Mesothelial cell of epicardium (in vitro differentiated cells): ENCODE measurements at regions not wholly inside any gene's neighbourhood (a gene's known extent, or its start where the extent isn't known, plus 50 kb on each side); places are given as distances from the start of the nearest gene placed in this dataset.

Experiments
- DNase-seq, 2 experiments: peaks; one replicate each; pipeline ENCODE4 v3.0.0; 2021; ENCODE audit warnings: low spot score in 2 of 2; ENCODE audit not compliant: unreplicated experiment in 2 of 2
- H3K27ac Mint-ChIP-seq: 2 replicates; pipeline ENCODE4 v1.8.0; 2021; ENCODE audit warnings: mixed read lengths
- H3K27me3 Mint-ChIP-seq: 2 replicates; pipeline ENCODE4 v1.8.0; 2021; ENCODE audit warnings: low read depth, mixed read lengths
- H3K36me3 Mint-ChIP-seq: 2 replicates; pipeline ENCODE4 v1.8.0; 2021; ENCODE audit warnings: mixed read lengths
- H3K4me1 Mint-ChIP-seq: 2 replicates; pipeline ENCODE4 v1.8.0; 2021; ENCODE audit warnings: mixed read lengths
- H3K4me3 Mint-ChIP-seq: 2 replicates; pipeline ENCODE4 v1.8.0; 2021; ENCODE audit warnings: mild to moderate bottlenecking, moderate library complexity, mixed read lengths
- H3K9me3 Mint-ChIP-seq: 2 replicates; pipeline ENCODE4 v1.8.0; 2021; ENCODE audit warnings: mixed read lengths
- CTCF ChIP-seq: fragments of 200-600 bp; sonication (generic); IDR thresholded peaks from one replicate; pipeline ENCODE4 v1.5.0; 2021; ENCODE audit warnings: antibody characterized with exemption; ENCODE audit not compliant: unreplicated experiment

GRCh38 chr2:4336864-4337263 lies 633.5 kb downstream of the DCDC2C start:
- no peak for DNase-seq
- no peaks in the 10 kb centered on the region for H3K36me3 Mint-ChIP-seq
- H3K4me3 Mint-ChIP-seq: no peak overlapping the region
- no peaks in the 10 kb centered on the region for H3K27me3 Mint-ChIP-seq
- no peak for TF ChIP-seq CTCF
- H3K27ac Mint-ChIP-seq: no peak overlapping the region
- peaks cover 3% of the 10 kb centered on the region for H3K4me1 Mint-ChIP-seq
- peaks cover 9% of the 10 kb centered on the region for H3K9me3 Mint-ChIP-seq

- H3K27me3 Mint-ChIP-seq: no peaks in the 10 kb centered on the region
- no peak for DNase-seq
- no peak for TF ChIP-seq CTCF
- H3K4me3 Mint-ChIP-seq: no peak overlapping the region
- no peak overlapping the region for H3K27ac Mint-ChIP-seq
- peaks cover 21% of the 10 kb centered on the region for H3K9me3 Mint-ChIP-seq
- H3K36me3 Mint-ChIP-seq: no peaks in the 10 kb centered on the region
- peaks cover 3% of the 10 kb centered on the region for H3K4me1 Mint-ChIP-seq
Observed at GRCh38 chr2:4338345-4338744, 635.0 kb downstream of the DCDC2C start.

- H3K27me3 Mint-ChIP-seq: no peaks in the 10 kb centered on the region
- DNase-seq: no peak
- H3K27ac Mint-ChIP-seq: no peak overlapping the region
- peaks cover 3% of the 10 kb centered on the region for H3K4me1 Mint-ChIP-seq
- no peaks in the 10 kb centered on the region for H3K36me3 Mint-ChIP-seq
- no peak for TF ChIP-seq CTCF
- no peak overlapping the region for H3K4me3 Mint-ChIP-seq
- peaks cover 21% of the 10 kb centered on the region for H3K9me3 Mint-ChIP-seq
Observed at GRCh38 chr2:4340536-4340935, 637.2 kb downstream of the DCDC2C start.

GRCh38 chr2:4346628-4347027 lies 643.3 kb downstream of the DCDC2C start:
- Mint-ChIP-seq H3K4me3 (no peak overlapping the region), H3K27me3 (peaks cover 7% of the 10 kb centered on the region), H3K27ac (no peak overlapping the region), H3K9me3 (peaks cover 12% of the 10 kb centered on the region), H3K4me1 (peaks cover 1% of the 10 kb centered on the region), H3K36me3 (no peaks in the 10 kb centered on the region)
- TF ChIP-seq CTCF: no peak
- no peak for DNase-seq

DNA sequence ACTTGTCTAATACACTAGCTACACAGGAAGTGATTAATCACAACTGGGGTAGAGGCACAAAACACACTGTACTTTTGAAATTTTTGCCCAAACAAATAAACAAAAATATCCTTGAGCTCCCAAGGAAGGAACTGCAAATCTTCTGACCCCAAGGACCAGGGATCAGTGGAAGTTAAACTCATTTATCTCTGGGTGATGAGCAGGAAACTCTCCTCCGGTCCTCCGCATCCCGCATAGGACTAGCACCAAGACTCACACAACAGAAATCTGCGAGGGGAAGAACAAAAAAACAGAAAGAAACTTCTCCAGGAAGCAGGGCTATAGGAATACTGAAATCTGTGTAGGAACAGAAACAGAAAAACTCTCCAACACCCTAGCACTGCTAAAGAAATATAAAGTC lies 650.3 kb downstream of the DCDC2C start:
- Mint-ChIP-seq H3K4me1 (peaks cover 15% of the 10 kb centered on the region), H3K27ac (no peak overlapping the region), H3K36me3 (no peaks in the 10 kb centered on the region), H3K9me3 (peaks cover 8% of the 10 kb centered on the region), H3K27me3 (peaks cover 4% of the 10 kb centered on the region), H3K4me3 (no peak overlapping the region)
- DNase-seq: no peak
- TF ChIP-seq CTCF: no peak

- TF ChIP-seq CTCF: no peak
- no peaks in the 10 kb centered on the region for H3K36me3 Mint-ChIP-seq
- peaks cover 8% of the 10 kb centered on the region for H3K9me3 Mint-ChIP-seq
- no peak overlapping the region for H3K27ac Mint-ChIP-seq
- H3K27me3 Mint-ChIP-seq: peaks cover 3% of the 10 kb centered on the region
- no peak overlapping the region for H3K4me3 Mint-ChIP-seq
- DNase-seq: no peak
- H3K4me1 Mint-ChIP-seq: peaks cover 15% of the 10 kb centered on the region
Observed at GRCh38 chr2:4354164-4354563, 650.8 kb downstream of the DCDC2C start.
